ENCODE measurements at regions not wholly inside any gene's neighbourhood (a gene's known extent, or its start where the extent isn't known, plus 50 kb on each side); places are given as distances from the start of the nearest gene placed in this dataset.

DNA sequence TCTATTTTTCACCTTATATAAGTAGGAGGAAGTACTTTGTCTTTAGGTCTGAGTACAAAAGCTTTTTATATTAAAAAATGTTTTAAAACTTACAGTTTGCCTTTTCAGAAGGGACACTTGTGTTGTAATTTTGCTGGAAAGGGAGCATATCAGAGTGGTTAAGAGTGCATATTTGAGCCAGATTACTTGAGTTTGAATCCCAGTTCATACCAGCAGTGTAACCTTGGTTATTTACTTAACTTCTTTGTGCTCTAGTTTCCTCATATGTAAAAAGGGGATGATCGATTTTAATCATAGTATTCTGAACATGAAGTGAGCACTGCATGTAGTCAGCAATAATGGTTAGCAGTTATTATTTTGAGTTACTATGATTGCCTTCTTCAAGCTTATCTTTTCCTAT, 78.3 kb upstream of the SLC4A4 start:
- Histone ChIP-seq H3K4me3 (no peak overlapping the region), H3K9me3 (no peaks in the 10 kb centered on the region), H3K4me1 (peaks cover 0 to 7% (median 0%) of the 10 kb centered on the region in 4 donors), H3K27ac (no peak overlapping the region), H3K27me3 (no peaks in the 10 kb centered on the region), H3K36me3 (no peaks in the 10 kb centered on the region)
- in situ Hi-C loops (cut with MboI; ENCODE audit: low pct_ligation_motif_present in 1 of 4, low pct_unique_long_range_greater_than_20kb in 1 of 4, low sequenced_read_pairs in 3 of 4) (no loop called here), intact Hi-C loops (cut with DNase I; ENCODE audit: low total_unique reads) (no loop called here)
- TF ChIP-seq POLR2A (IDR thresholded peaks at IDR 0.05) (no peak), EP300 (IDR thresholded peaks at IDR 0.05; ENCODE audit: low read depth) (no peak), POLR2AphosphoS5 (IDR thresholded peaks at IDR 0.05) (no peak)
- no peak for DNase-seq
- 22 to 56% methylated on average over 1 of the region's 1 CpG for WGBS, 2 donors (ENCODE audit: low coverage in 1 of 2)

- TF ChIP-seq POLR2A (IDR thresholded peaks at IDR 0.05), result no peak
- TF ChIP-seq POLR2AphosphoS5 (IDR thresholded peaks at IDR 0.05), result no peak
- TF ChIP-seq CTCF (IDR thresholded peaks at IDR 0.05), result no peak
- Histone ChIP-seq H3K36me3 (no peaks in the 10 kb centered on the region), H3K9me3 (no peaks in the 10 kb centered on the region), H3K27ac (no peak overlapping the region), H3K4me3 (no peak overlapping the region), H3K4me1 (peaks cover 0 to 10% (median 0%) of the 10 kb centered on the region in 4 donors), H3K27me3 (no peaks in the 10 kb centered on the region)
- 75 to 92% methylated on average over 3 to 6 of the region's 6 CpGs for WGBS, 2 donors (ENCODE audit: low coverage in 1 of 2)
- no peak for DNase-seq
- in situ Hi-C loops (cut with MboI; ENCODE audit: low pct_ligation_motif_present in 1 of 4, low pct_unique_long_range_greater_than_20kb in 1 of 4, low sequenced_read_pairs in 3 of 4), result no loop called here
- intact Hi-C loops (cut with DNase I; ENCODE audit: low total_unique reads), result no loop called here
These were observed 77.8 kb upstream of the SLC4A4 start for GRCh38 chr4:71261001-71261400.

DNA sequence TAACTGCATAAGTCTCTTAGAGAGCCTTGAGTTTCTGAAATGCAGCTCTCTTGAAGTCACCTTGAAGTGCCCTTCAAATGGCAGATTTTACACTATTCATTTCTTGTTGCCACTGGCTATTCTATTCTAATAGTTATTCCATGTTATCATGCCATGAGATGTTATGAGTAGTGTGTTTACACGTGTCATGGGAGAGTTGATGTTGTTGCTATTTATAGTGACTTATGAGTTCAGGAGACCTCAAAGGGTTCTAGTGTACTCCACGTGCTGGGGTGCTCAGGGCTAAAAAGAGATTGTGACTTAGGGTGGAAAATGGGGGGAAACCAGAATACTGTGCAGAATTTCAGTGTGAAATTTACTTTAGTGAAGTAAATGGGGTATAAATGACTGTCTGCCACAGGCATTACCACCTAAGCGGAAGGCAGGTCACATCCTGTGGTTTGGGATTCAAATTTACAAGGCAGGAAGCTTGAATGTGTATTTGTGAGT, 77.1 kb upstream of the SLC4A4 start:
- 58 to 82% methylated on average over 1 to 3 of the region's 3 CpGs for WGBS, 2 donors (ENCODE audit: low coverage in 1 of 2)
- no peak overlapping the region for H3K27ac ChIP-seq
- in situ Hi-C loops (cut with MboI; ENCODE audit: low pct_ligation_motif_present in 1 of 4, low pct_unique_long_range_greater_than_20kb in 1 of 4, low sequenced_read_pairs in 3 of 4), result no loop called here

GRCh38 chr4:71262161-71262560, 76.7 kb upstream of the SLC4A4 start:
- H3K27me3 ChIP-seq, result no peaks in the 10 kb centered on the region
- in situ Hi-C loops (cut with MboI; ENCODE audit: low pct_ligation_motif_present in 1 of 4, low pct_unique_long_range_greater_than_20kb in 1 of 4, low sequenced_read_pairs in 3 of 4), result no loop called here
- intact Hi-C loops (cut with DNase I; ENCODE audit: low total_unique reads), result no loop called here
- WGBS, 2 donors (ENCODE audit: low coverage in 1 of 2), result 43 to 71% methylated on average over 3 of the region's 3 CpGs
- H3K4me3 ChIP-seq, result no peak overlapping the region
- H3K36me3 ChIP-seq, result no peaks in the 10 kb centered on the region
- peaks cover 0 to 12% (median 1%) of the 10 kb centered on the region in 4 donors for H3K4me1 ChIP-seq
- no peaks in the 10 kb centered on the region for H3K9me3 ChIP-seq
- DNase-seq, result no peak
- TF ChIP-seq POLR2A (IDR thresholded peaks at IDR 0.05) (no peak), CTCF (IDR thresholded peaks at IDR 0.05) (no peak), POLR2AphosphoS5 (IDR thresholded peaks at IDR 0.05) (no peak), EP300 (IDR thresholded peaks at IDR 0.05; ENCODE audit: low read depth) (no peak)
- no peak overlapping the region for H3K27ac ChIP-seq

More for the DNA sequence above, 77.1 kb upstream of the SLC4A4 start:
- H3K4me1 ChIP-seq, result peaks cover 0 to 11% (median 0%) of the 10 kb centered on the region in 4 donors
- no peak for TF ChIP-seq POLR2AphosphoS5 (IDR thresholded peaks at IDR 0.05)
- TF ChIP-seq CTCF (IDR thresholded peaks at IDR 0.05), result no peak
- no peak for TF ChIP-seq EP300 (IDR thresholded peaks at IDR 0.05; ENCODE audit: low read depth)
- no peak for TF ChIP-seq POLR2A (IDR thresholded peaks at IDR 0.05)
- H3K4me3 ChIP-seq, result no peak overlapping the region
- no peaks in the 10 kb centered on the region for H3K27me3 ChIP-seq
- no peaks in the 10 kb centered on the region for H3K9me3 ChIP-seq
- H3K36me3 ChIP-seq, result no peaks in the 10 kb centered on the region
- intact Hi-C loops (cut with DNase I; ENCODE audit: low total_unique reads), result no loop called here
- DNase-seq, result no peak
